ENCODE measurements at regions not wholly inside any gene's neighbourhood (a gene's known extent, or its start where the extent isn't known, plus 50 kb on each side); places are given as distances from the start of the nearest gene placed in this dataset.

GRCh38 chr17:71189493-71189831 is 931.4 kb upstream of the SOX9 start (continued):
- TF ChIP-seq, protein P1, sequence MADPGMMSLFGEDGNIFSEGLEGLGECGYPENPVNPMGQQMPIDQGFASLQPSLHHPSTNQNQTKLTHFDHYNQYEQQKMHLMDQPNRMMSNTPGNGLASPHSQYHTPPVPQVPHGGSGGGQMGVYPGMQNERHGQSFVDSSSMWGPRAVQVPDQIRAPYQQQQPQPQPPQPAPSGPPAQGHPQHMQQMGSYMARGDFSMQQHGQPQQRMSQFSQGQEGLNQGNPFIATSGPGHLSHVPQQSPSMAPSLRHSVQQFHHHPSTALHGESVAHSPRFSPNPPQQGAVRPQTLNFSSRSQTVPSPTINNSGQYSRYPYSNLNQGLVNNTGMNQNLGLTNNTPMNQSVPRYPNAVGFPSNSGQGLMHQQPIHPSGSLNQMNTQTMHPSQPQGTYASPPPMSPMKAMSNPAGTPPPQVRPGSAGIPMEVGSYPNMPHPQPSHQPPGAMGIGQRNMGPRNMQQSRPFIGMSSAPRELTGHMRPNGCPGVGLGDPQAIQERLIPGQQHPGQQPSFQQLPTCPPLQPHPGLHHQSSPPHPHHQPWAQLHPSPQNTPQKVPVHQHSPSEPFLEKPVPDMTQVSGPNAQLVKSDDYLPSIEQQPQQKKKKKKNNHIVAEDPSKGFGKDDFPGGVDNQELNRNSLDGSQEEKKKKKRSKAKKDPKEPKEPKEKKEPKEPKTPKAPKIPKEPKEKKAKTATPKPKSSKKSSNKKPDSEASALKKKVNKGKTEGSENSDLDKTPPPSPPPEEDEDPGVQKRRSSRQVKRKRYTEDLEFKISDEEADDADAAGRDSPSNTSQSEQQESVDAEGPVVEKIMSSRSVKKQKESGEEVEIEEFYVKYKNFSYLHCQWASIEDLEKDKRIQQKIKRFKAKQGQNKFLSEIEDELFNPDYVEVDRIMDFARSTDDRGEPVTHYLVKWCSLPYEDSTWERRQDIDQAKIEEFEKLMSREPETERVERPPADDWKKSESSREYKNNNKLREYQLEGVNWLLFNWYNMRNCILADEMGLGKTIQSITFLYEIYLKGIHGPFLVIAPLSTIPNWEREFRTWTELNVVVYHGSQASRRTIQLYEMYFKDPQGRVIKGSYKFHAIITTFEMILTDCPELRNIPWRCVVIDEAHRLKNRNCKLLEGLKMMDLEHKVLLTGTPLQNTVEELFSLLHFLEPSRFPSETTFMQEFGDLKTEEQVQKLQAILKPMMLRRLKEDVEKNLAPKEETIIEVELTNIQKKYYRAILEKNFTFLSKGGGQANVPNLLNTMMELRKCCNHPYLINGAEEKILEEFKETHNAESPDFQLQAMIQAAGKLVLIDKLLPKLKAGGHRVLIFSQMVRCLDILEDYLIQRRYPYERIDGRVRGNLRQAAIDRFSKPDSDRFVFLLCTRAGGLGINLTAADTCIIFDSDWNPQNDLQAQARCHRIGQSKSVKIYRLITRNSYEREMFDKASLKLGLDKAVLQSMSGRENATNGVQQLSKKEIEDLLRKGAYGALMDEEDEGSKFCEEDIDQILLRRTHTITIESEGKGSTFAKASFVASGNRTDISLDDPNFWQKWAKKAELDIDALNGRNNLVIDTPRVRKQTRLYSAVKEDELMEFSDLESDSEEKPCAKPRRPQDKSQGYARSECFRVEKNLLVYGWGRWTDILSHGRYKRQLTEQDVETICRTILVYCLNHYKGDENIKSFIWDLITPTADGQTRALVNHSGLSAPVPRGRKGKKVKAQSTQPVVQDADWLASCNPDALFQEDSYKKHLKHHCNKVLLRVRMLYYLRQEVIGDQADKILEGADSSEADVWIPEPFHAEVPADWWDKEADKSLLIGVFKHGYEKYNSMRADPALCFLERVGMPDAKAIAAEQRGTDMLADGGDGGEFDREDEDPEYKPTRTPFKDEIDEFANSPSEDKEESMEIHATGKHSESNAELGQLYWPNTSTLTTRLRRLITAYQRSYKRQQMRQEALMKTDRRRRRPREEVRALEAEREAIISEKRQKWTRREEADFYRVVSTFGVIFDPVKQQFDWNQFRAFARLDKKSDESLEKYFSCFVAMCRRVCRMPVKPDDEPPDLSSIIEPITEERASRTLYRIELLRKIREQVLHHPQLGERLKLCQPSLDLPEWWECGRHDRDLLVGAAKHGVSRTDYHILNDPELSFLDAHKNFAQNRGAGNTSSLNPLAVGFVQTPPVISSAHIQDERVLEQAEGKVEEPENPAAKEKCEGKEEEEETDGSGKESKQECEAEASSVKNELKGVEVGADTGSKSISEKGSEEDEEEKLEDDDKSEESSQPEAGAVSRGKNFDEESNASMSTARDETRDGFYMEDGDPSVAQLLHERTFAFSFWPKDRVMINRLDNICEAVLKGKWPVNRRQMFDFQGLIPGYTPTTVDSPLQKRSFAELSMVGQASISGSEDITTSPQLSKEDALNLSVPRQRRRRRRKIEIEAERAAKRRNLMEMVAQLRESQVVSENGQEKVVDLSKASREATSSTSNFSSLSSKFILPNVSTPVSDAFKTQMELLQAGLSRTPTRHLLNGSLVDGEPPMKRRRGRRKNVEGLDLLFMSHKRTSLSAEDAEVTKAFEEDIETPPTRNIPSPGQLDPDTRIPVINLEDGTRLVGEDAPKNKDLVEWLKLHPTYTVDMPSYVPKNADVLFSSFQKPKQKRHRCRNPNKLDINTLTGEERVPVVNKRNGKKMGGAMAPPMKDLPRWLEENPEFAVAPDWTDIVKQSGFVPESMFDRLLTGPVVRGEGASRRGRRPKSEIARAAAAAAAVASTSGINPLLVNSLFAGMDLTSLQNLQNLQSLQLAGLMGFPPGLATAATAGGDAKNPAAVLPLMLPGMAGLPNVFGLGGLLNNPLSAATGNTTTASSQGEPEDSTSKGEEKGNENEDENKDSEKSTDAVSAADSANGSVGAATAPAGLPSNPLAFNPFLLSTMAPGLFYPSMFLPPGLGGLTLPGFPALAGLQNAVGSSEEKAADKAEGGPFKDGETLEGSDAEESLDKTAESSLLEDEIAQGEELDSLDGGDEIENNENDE (IDR thresholded peaks at IDR 0.05; ENCODE audit: insufficient replicate concordance, low read length) = no peak
- TF ChIP-seq RFX5 (IDR thresholded peaks at IDR 0.05; ENCODE audit: borderline replicate concordance, low read depth, low read length) (no peak), SIN3A (conservative IDR thresholded peaks at IDR 0.05 in 1 of 2, IDR thresholded peaks at IDR 0.05 in 1 of 2; ENCODE audit: low read depth in 1 of 2, low read length in 2 of 2) (no peak)
